HEK293T (cell line): ENCODE measurements at regions not wholly inside any gene's neighbourhood (a gene's known extent, or its start where the extent isn't known, plus 50 kb on each side); places are given as distances from the start of the nearest gene placed in this dataset.

ENCODE experiments used
- CTCF ChIA-PET: fragments of 350-600 bp; formaldehyde crosslinking; extraction: SDS; loops from one replicate; lab custom pipeline; 2021; ENCODE audit warnings: antibody characterized with exemption, inconsistent platforms; lab: Yijun Ruan, JAX
- POLR2A ChIA-PET: fragments of 350-600 bp; formaldehyde crosslinking; extraction: SDS; loops from one replicate; lab custom pipeline; 2020; ENCODE audit warnings: antibody characterized with exemption, inconsistent platforms; lab: Yijun Ruan, JAX
- DNase-seq: peaks from one replicate; pipeline ENCODE4 v3.0.0; 2012; ENCODE audit warnings: mixed read lengths; ENCODE audit errors: extremely low spot score
- ARNT ChIP-seq: fragments of 450-650 bp; IDR thresholded peaks from 2 replicates; pipeline ENCODE4 v1.6.1; 2017; ENCODE audit warnings: mild to moderate bottlenecking
- BHLHE40 ChIP-seq: fragments of 450-650 bp; IDR thresholded peaks from 2 replicates; pipeline ENCODE4 v1.6.1; 2016; ENCODE audit warnings: mild to moderate bottlenecking, moderate library complexity, borderline replicate concordance
- CTBP1 ChIP-seq: fragments of 450-650 bp; IDR thresholded peaks from 2 replicates; pipeline ENCODE4 v1.6.1; 2016; ENCODE audit warnings: borderline replicate concordance
- ELF4 ChIP-seq: fragments of 450-650 bp; IDR thresholded peaks from 2 replicates; pipeline ENCODE4 v1.6.1; 2017; ENCODE audit warnings: antibody characterized with exemption
- FOXA1 ChIP-seq: fragments of 450-650 bp; IDR thresholded peaks from 2 replicates; pipeline ENCODE4 v1.6.1; 2016; ENCODE audit warnings: mild to moderate bottlenecking
- FOXK2 ChIP-seq: fragments of 450-650 bp; IDR thresholded peaks from 2 replicates; pipeline ENCODE4 v1.6.1; 2016; ENCODE audit warnings: mild to moderate bottlenecking
- FOXM1 ChIP-seq: fragments of 450-650 bp; IDR thresholded peaks from 2 replicates; pipeline ENCODE4 v1.6.1; 2017; ENCODE audit warnings: mild to moderate bottlenecking, borderline replicate concordance
- HDGF ChIP-seq: fragments of 450-650 bp; IDR thresholded peaks from 2 replicates; pipeline ENCODE4 v1.6.1; 2017; ENCODE audit warnings: antibody characterized with exemption, borderline replicate concordance
- L3MBTL2 ChIP-seq: fragments of 450-650 bp; conservative IDR thresholded peaks from 2 replicates; pipeline ENCODE4 v1.6.1; 2016; ENCODE audit warnings: mild to moderate bottlenecking
- LEF1 ChIP-seq: fragments of 450-650 bp; IDR thresholded peaks from 2 replicates; pipeline ENCODE4 v1.6.1; 2017; ENCODE audit warnings: mild to moderate bottlenecking, borderline replicate concordance
- NFRKB ChIP-seq: fragments of 450-650 bp; IDR thresholded peaks from 2 replicates; pipeline ENCODE4 v1.6.1; 2016; ENCODE audit warnings: mild to moderate bottlenecking, moderate library complexity
- SP1 ChIP-seq: fragments of 450-650 bp; IDR thresholded peaks from 2 replicates; pipeline ENCODE4 v1.6.1; 2017
- SUZ12 ChIP-seq: fragments of 450-650 bp; IDR thresholded peaks from 2 replicates; pipeline ENCODE4 v1.6.1; 2016; ENCODE audit warnings: mild to moderate bottlenecking
- TARDBP ChIP-seq: fragments of 450-650 bp; IDR thresholded peaks from 2 replicates; pipeline ENCODE4 v1.6.1; 2016
- ZNF384 ChIP-seq: fragments of 450-650 bp; IDR thresholded peaks from 2 replicates; pipeline ENCODE4 v1.6.1; 2016
- TF ChIP-seq, protein P1 (sequence below): fragments of 450-650 bp; IDR thresholded peaks from 2 replicates; pipeline ENCODE4 v1.6.1; 2016

DNA sequence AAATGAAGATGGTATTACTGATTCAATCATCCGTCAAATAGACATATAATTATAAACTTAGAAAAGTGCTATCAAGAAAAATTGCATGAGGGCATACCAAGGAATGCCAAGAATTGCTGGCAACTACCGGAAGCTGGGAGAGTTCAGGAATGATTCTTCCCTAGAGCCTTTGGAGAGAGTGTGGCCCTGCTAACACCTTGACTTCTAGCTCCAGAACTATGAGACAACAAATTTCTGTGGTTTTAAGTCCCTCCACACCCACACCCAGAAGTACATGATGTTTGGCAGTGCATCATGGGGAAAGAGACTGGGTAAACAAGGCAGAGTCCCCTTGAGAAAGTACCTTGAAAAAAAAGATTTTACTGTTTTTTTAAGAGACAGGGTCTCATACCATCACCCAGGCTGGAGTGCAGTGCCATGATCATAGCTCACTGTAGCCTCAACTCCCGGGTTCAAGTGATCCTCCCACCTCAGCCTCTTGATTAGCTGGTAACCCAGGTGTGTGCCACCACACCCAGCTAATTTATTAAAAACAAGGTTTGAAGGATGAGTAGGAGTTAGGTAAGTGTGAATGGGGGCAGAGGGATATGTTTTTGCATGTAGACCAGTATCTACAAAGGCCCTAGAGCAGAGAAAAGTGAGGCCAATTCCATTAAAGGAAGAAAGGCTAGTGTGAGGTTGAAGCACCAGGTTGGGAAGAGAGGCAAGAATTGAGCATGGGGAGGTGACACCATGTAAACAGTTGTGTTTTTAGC, 53.1 kb downstream of the GSX2 start:
- CTCF ChIA-PET: no interaction called here
- TF ChIP-seq HDGF: no peak
- no peak for TF ChIP-seq FOXK2
- TF ChIP-seq FOXA1: no peak
- no peak for TF ChIP-seq ARNT
- no peak for TF ChIP-seq SUZ12
- TF ChIP-seq SP1: no peak
- no peak for TF ChIP-seq TARDBP
- TF ChIP-seq BHLHE40: no peak
- no peak for TF ChIP-seq CTBP1
- no peak for TF ChIP-seq L3MBTL2
- TF ChIP-seq ELF4: no peak
- TF ChIP-seq ZNF384: no peak
- TF ChIP-seq FOXM1: no peak
- no peak for TF ChIP-seq LEF1
- DNase-seq: no peak
- POLR2A ChIA-PET: no interaction called here

DNA sequence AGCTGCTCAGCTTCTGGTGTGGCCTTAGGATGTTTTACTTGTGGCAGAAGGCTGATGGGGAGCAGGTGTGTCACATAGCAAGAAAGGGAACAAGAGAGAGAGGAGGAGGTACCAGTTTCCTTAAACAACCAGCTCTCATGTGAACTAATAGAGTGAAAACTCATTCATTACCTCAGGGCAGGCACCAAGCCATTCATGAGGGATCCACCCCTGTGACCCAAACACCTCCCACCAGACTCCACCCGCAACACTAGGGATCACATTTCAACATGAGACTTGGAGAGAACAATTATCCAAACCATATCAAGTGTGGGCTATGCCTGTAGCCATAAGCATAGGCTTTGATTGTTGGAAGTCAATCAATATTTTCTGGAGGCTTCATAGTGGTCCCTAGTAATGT, 56.0 kb downstream of the GSX2 start:
- DNase-seq: no peak
- TF ChIP-seq LEF1 (no peak), L3MBTL2 (no peak)
- ChIA-PET CTCF (no interaction called here), POLR2A (no interaction called here)

DNA sequence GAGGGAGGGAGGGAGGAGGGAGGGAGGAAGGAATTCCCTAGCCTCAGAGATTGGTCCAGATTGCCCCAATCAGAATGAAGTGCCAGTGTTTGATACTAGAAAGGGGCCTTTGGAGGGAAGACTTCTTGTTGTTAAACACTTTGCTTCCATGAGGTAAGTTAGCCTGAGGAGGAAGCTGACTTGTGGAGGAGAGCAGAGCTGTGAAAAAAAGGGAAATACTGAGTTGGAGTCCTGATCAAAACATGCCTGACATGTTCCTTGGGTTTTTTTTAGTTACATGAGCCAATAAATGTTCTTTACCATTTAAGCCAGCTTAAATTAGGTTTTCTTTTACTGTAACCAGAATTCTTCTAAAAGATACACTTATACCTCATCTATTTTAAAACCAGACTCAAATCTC, 57.6 kb downstream of the GSX2 start:
- CTCF ChIA-PET: interaction anchor here (0.6 kb wide), 1 partner anchor 9 kb away, joined by 3 read pairs; no protein-coding TSS in a partner anchor
- TF ChIP-seq HDGF (no peak), ELF4 (no peak), CTBP1 (no peak), NFRKB (no peak), TARDBP (no peak), FOXK2 (no peak), LEF1 (no peak), SP1 (no peak), ARNT (no peak), FOXA1 (no peak)
- POLR2A ChIA-PET: no interaction called here
- DNase-seq: no peak

DNA sequence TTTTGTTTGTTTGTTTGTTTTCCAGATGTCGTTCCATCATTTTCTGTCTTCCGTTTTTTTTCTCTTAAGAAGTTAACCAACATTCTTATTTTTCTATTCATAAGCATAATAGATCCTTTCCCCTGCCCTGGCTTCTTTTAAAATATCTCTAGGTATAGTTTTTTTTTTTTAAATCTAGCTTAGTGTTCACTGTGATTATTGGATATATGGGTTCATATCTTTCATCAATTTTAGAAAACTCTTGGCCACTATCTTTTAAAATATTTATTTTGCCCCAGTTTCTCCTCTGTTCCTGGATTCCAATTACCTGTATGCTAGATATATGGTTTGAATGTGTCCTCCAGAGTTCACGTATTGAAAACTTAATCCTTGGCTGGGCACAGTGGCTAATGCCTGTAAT, 59.6 kb downstream of the GSX2 start:
- no peak for DNase-seq
- TF ChIP-seq ELF4 (no peak), FOXM1 (no peak), ZNF384 (no peak), ARNT (no peak), CTBP1 (no peak), FOXK2 (no peak), L3MBTL2 (no peak), HDGF (no peak), TARDBP (no peak), SUZ12 (no peak), LEF1 (no peak), FOXA1 (no peak)
- TF ChIP-seq, protein P1, sequence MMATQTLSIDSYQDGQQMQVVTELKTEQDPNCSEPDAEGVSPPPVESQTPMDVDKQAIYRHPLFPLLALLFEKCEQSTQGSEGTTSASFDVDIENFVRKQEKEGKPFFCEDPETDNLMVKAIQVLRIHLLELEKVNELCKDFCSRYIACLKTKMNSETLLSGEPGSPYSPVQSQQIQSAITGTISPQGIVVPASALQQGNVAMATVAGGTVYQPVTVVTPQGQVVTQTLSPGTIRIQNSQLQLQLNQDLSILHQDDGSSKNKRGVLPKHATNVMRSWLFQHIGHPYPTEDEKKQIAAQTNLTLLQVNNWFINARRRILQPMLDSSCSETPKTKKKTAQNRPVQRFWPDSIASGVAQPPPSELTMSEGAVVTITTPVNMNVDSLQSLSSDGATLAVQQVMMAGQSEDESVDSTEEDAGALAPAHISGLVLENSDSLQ: no peak
- ChIA-PET POLR2A (no interaction called here), CTCF (no interaction called here)

DNA sequence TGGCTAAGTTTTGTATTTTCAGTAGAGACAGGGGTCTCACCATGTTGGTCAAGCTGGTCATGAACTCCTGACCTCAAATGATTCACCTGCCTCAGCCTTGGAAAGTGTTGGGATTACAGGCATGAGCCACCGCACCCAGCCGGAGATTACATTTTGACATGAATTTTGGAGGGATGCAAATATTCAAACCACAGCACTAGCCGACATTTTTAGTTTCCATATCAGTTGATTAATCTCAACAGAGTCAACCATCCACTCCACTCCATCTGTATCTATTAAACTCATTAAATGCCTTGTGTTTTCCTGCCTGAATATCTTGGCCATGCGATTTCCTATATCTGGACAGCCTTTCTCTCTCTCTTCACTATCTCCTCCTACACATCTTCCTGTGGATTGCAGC, 64.1 kb upstream of the PDGFRA start:
- no peak for TF ChIP-seq HDGF
- TF ChIP-seq SP1: no peak
- TF ChIP-seq L3MBTL2: no peak
- no peak for TF ChIP-seq FOXK2
- TF ChIP-seq, protein P1: no peak
- TF ChIP-seq ZNF384: no peak
- TF ChIP-seq BHLHE40: no peak
- TF ChIP-seq FOXM1: no peak
- TF ChIP-seq ELF4: no peak
- no peak for TF ChIP-seq ARNT
- no peak for TF ChIP-seq SUZ12
- no peak for TF ChIP-seq CTBP1
- no peak for TF ChIP-seq TARDBP
- TF ChIP-seq FOXA1: no peak
- no peak for TF ChIP-seq LEF1
- no peak for TF ChIP-seq NFRKB
- POLR2A ChIA-PET: no interaction called here
- CTCF ChIA-PET: no interaction called here

DNA sequence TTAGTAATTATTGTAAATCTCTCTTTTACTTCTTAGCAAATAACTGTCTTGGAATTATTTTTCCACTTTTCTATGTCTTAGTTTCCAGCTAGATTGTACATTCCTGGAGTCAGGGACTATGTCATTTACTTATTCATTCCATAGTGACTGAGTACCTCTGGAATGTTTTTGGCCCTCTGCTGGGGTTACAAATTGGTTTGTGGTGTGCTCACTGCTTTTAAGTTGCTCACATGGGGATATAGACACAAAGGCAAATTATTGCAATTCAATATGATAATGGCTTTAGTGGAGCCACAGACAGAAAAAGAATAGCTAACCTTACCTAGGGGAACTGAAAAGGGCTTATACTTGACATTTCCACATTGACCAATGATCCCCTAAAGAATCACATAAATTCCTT, 63.7 kb upstream of the PDGFRA start:
- POLR2A ChIA-PET: no interaction called here
- no peak for TF ChIP-seq HDGF
- TF ChIP-seq ELF4: no peak
- no peak for TF ChIP-seq FOXK2
- TF ChIP-seq CTBP1: no peak
- no peak for TF ChIP-seq LEF1
- no peak for TF ChIP-seq BHLHE40
- no peak for TF ChIP-seq NFRKB
- no peak for TF ChIP-seq ZNF384
- no peak for TF ChIP-seq SP1
- no peak for TF ChIP-seq TARDBP
- no peak for TF ChIP-seq FOXM1
- TF ChIP-seq, protein P1: no peak
- no peak for TF ChIP-seq SUZ12
- TF ChIP-seq ARNT: no peak
- TF ChIP-seq FOXA1: no peak
- no peak for TF ChIP-seq L3MBTL2
- no peak for DNase-seq
- CTCF ChIA-PET: no interaction called here

More for the DNA sequence above, 64.1 kb upstream of the PDGFRA start:
- no peak for DNase-seq
